ENCODE measurements at regions not wholly inside any gene's neighbourhood (a gene's known extent, or its start where the extent isn't known, plus 50 kb on each side); places are given as distances from the start of the nearest gene placed in this dataset.

- Histone ChIP-seq H3K27ac (replicated peaks) (no peak overlapping the region), H3K27me3 (ENCODE audit: insufficient read depth, poor library complexity, severe bottlenecking) (no peaks in the 10 kb centered on the region), H3K4me3 (replicated peaks; ENCODE audit: insufficient read depth, low read length) (no peak overlapping the region)
- TF ChIP-seq SPI1 (IDR thresholded peaks at IDR 0.05; ENCODE audit: borderline replicate concordance, low read depth) (no peak), GABPA (IDR thresholded peaks at IDR 0.05; ENCODE audit: low read depth) (no peak), POLR2AphosphoS5 (IDR thresholded peaks at IDR 0.05; ENCODE audit: low read depth) (no peak), REST (IDR thresholded peaks at IDR 0.05; ENCODE audit: insufficient replicate concordance, low read depth) (no peak)
- TF ChIP-seq, protein P1, sequence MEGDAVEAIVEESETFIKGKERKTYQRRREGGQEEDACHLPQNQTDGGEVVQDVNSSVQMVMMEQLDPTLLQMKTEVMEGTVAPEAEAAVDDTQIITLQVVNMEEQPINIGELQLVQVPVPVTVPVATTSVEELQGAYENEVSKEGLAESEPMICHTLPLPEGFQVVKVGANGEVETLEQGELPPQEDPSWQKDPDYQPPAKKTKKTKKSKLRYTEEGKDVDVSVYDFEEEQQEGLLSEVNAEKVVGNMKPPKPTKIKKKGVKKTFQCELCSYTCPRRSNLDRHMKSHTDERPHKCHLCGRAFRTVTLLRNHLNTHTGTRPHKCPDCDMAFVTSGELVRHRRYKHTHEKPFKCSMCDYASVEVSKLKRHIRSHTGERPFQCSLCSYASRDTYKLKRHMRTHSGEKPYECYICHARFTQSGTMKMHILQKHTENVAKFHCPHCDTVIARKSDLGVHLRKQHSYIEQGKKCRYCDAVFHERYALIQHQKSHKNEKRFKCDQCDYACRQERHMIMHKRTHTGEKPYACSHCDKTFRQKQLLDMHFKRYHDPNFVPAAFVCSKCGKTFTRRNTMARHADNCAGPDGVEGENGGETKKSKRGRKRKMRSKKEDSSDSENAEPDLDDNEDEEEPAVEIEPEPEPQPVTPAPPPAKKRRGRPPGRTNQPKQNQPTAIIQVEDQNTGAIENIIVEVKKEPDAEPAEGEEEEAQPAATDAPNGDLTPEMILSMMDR (IDR thresholded peaks at IDR 0.05; ENCODE audit: insufficient read depth, low read length), result no peak
- DNase-seq (ENCODE audit: low read depth in 1 of 2, low spot score in 1 of 2), result no peak
These were observed 293.2 kb upstream of the LCORL start for GRCh38 chr4:18314731-18315130.

GRCh38 chr4:18297684-18298083 lies 276.1 kb upstream of the LCORL start:
- H3K27ac ChIP-seq (replicated peaks), result no peak overlapping the region
- DNase-seq (ENCODE audit: low read depth in 1 of 2, low spot score in 1 of 2), result no peak
- no peaks in the 10 kb centered on the region for H3K27me3 ChIP-seq (ENCODE audit: insufficient read depth, poor library complexity, severe bottlenecking)
- no peak overlapping the region for H3K4me3 ChIP-seq (replicated peaks; ENCODE audit: insufficient read depth, low read length)
- TF ChIP-seq REST (IDR thresholded peaks at IDR 0.05; ENCODE audit: insufficient replicate concordance, low read depth), result no peak
- TF ChIP-seq SPI1 (IDR thresholded peaks at IDR 0.05; ENCODE audit: borderline replicate concordance, low read depth), result no peak
- TF ChIP-seq, protein P1 (IDR thresholded peaks at IDR 0.05; ENCODE audit: insufficient read depth, low read length), result no peak
- no peak for TF ChIP-seq POLR2AphosphoS5 (IDR thresholded peaks at IDR 0.05; ENCODE audit: low read depth)
- TF ChIP-seq GABPA (IDR thresholded peaks at IDR 0.05; ENCODE audit: low read depth), result no peak

DNA sequence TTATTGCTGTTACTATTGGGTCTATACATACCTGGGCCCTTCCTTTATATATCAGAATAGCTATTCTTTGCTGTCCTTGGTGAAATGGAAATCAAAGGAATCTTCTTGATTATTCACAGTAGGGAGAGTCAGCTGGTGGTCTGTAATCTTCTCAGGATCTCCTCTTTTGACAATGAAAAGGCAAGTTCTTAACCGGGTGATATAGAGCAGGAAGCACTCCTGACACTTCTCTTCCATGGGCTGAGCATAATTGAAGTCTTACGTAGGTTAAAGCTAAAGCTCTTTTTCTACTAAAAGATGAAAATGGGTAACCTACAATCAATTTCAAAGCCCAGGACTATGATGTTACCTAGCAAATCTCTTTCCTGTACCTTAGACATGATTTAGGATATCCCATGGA lies 274.9 kb upstream of the LCORL start:
- no peak for DNase-seq (ENCODE audit: low read depth in 1 of 2, low spot score in 1 of 2)
- TF ChIP-seq SPI1 (IDR thresholded peaks at IDR 0.05; ENCODE audit: borderline replicate concordance, low read depth) (no peak), REST (IDR thresholded peaks at IDR 0.05; ENCODE audit: insufficient replicate concordance, low read depth) (no peak), POLR2AphosphoS5 (IDR thresholded peaks at IDR 0.05; ENCODE audit: low read depth) (no peak), GABPA (IDR thresholded peaks at IDR 0.05; ENCODE audit: low read depth) (no peak)
- TF ChIP-seq, protein P1 (IDR thresholded peaks at IDR 0.05; ENCODE audit: insufficient read depth, low read length), result no peak
- Histone ChIP-seq H3K4me3 (replicated peaks; ENCODE audit: insufficient read depth, low read length) (no peak overlapping the region), H3K27me3 (ENCODE audit: insufficient read depth, poor library complexity, severe bottlenecking) (no peaks in the 10 kb centered on the region), H3K27ac (replicated peaks) (no peak overlapping the region)

Measured in HL-60 (cell line).